Activated T-cell treated with anti-CD3 and anti-CD28 coated beads, Interleukin-2, amount 50 U/mL, for 4 hours (primary cell): ENCODE measurements at regions not wholly inside any gene's neighbourhood (a gene's known extent, or its start where the extent isn't known, plus 50 kb on each side); places are given as distances from the start of the nearest gene placed in this dataset.
A peak's percentile ranks its signal among the peaks of the same experiment; 100 is the strongest.

ENCODE experiments used
- ATAC-seq, 2 donors: fragments of 200-7000 bp; cut with Tn5 transposase; one replicate each; pipeline ENCODE4 v1.10.0; 2021
- DNase-seq: peaks from one replicate; pipeline ENCODE4 v3.0.0-alpha.2; 2020
- H3K27me3 Mint-ChIP-seq: one replicate; pipeline ENCODE4 v1.8.0; 2021; ENCODE audit warnings: low read depth, mixed read lengths
- H3K36me3 Mint-ChIP-seq: one replicate; pipeline ENCODE4 v1.8.0; 2022; ENCODE audit warnings: mixed read lengths; ENCODE audit not compliant: insufficient read depth
- H3K4me1 Mint-ChIP-seq: one replicate; pipeline ENCODE4 v1.8.0; 2021; ENCODE audit warnings: low read depth, mixed read lengths
- H3K4me3 Mint-ChIP-seq: one replicate; pipeline ENCODE4 v1.8.0; 2021; ENCODE audit warnings: mild to moderate bottlenecking, moderate library complexity, mixed read lengths
- H3K9me3 Mint-ChIP-seq: one replicate; pipeline ENCODE4 v1.8.0; 2021; ENCODE audit warnings: mixed read lengths

- no peak for DNase-seq
- H3K27me3 Mint-ChIP-seq: peaks cover 9% of the 10 kb centered on the region
- H3K4me1 Mint-ChIP-seq: no peaks in the 10 kb centered on the region
- ATAC-seq: no peak
- H3K36me3 Mint-ChIP-seq: no peaks in the 10 kb centered on the region
- no peaks in the 10 kb centered on the region for H3K9me3 Mint-ChIP-seq
- H3K4me3 Mint-ChIP-seq: no peak overlapping the region
These were observed 81.7 kb upstream of the ATP1B1 start for GRCh38 chr1:169024800-169025271.

GRCh38 chr1:169025412-169025811 lies 81.1 kb upstream of the ATP1B1 start:
- H3K36me3 Mint-ChIP-seq: no peaks in the 10 kb centered on the region
- DNase-seq: no peak
- no peaks in the 10 kb centered on the region for H3K4me1 Mint-ChIP-seq
- ATAC-seq: no peak
- H3K27me3 Mint-ChIP-seq: peaks cover 9% of the 10 kb centered on the region
- no peak overlapping the region for H3K4me3 Mint-ChIP-seq
- no peaks in the 10 kb centered on the region for H3K9me3 Mint-ChIP-seq

- no peak overlapping the region for H3K4me3 Mint-ChIP-seq
- no peaks in the 10 kb centered on the region for H3K36me3 Mint-ChIP-seq
- DNase-seq (no peak), ATAC-seq (no peak)
- H3K4me1 Mint-ChIP-seq: no peaks in the 10 kb centered on the region
- no peaks in the 10 kb centered on the region for H3K9me3 Mint-ChIP-seq
- no peaks in the 10 kb centered on the region for H3K27me3 Mint-ChIP-seq
These were observed 78.7 kb upstream of the ATP1B1 start for GRCh38 chr1:169027607-169028320.

- Mint-ChIP-seq H3K4me1 (no peaks in the 10 kb centered on the region), H3K36me3 (no peaks in the 10 kb centered on the region), H3K4me3 (no peak overlapping the region), H3K9me3 (peaks cover 3% of the 10 kb centered on the region), H3K27me3 (no peaks in the 10 kb centered on the region)
- ATAC-seq (no peak), DNase-seq (no peak)
These were observed 74.8 kb upstream of the ATP1B1 start for GRCh38 chr1:169031566-169032224.

GRCh38 chr1:169041366-169041765 lies 65.1 kb upstream of the ATP1B1 start:
- no peak for ATAC-seq
- H3K4me3 Mint-ChIP-seq: no peak overlapping the region
- H3K36me3 Mint-ChIP-seq: peaks cover 2% of the 10 kb centered on the region
- H3K4me1 Mint-ChIP-seq: peaks cover 38% of the 10 kb centered on the region
- no peak for DNase-seq
- H3K9me3 Mint-ChIP-seq: peaks cover 9% of the 10 kb centered on the region
- H3K27me3 Mint-ChIP-seq: no peaks in the 10 kb centered on the region

- H3K36me3 Mint-ChIP-seq: no peaks in the 10 kb centered on the region
- DNase-seq: no peak
- H3K27me3 Mint-ChIP-seq: no peaks in the 10 kb centered on the region
- no peak overlapping the region for H3K4me3 Mint-ChIP-seq
- H3K9me3 Mint-ChIP-seq: no peaks in the 10 kb centered on the region
- no peak for ATAC-seq
- H3K4me1 Mint-ChIP-seq: peaks cover 49% of the 10 kb centered on the region
These were observed 64.1 kb upstream of the ATP1B1 start for GRCh38 chr1:169042377-169042776.

GRCh38 chr1:169043823-169044222 lies 62.7 kb upstream of the ATP1B1 start:
- H3K4me1 Mint-ChIP-seq: peaks cover 61% of the 10 kb centered on the region
- DNase-seq (no peak), ATAC-seq (peak; percentile 12 to 16)

GRCh38 chr1:169044296-169044695 lies 62.2 kb upstream of the ATP1B1 start:
- no peaks in the 10 kb centered on the region for H3K27me3 Mint-ChIP-seq
- H3K9me3 Mint-ChIP-seq: no peaks in the 10 kb centered on the region

More at GRCh38 chr1:169043823-169044222, 62.7 kb upstream of the ATP1B1 start:
- Mint-ChIP-seq H3K9me3 (no peaks in the 10 kb centered on the region), H3K4me3 (peak overlapping the region; percentile 16), H3K36me3 (no peaks in the 10 kb centered on the region), H3K27me3 (no peaks in the 10 kb centered on the region)

GRCh38 chr1:169044971-169045370 lies 61.5 kb upstream of the ATP1B1 start:
- DNase-seq (no peak), ATAC-seq (no peak)
- H3K36me3 Mint-ChIP-seq: no peaks in the 10 kb centered on the region
- H3K27me3 Mint-ChIP-seq: no peaks in the 10 kb centered on the region
- no peaks in the 10 kb centered on the region for H3K9me3 Mint-ChIP-seq
- no peak overlapping the region for H3K4me3 Mint-ChIP-seq
- peaks cover 72% of the 10 kb centered on the region for H3K4me1 Mint-ChIP-seq

More at GRCh38 chr1:169044296-169044695, 62.2 kb upstream of the ATP1B1 start:
- peaks cover 66% of the 10 kb centered on the region for H3K4me1 Mint-ChIP-seq
- no peaks in the 10 kb centered on the region for H3K36me3 Mint-ChIP-seq
- H3K4me3 Mint-ChIP-seq: peak overlapping the region; percentile 49
- peak; percentile 6 for DNase-seq
- ATAC-seq: peak; percentile 73 to 80

GRCh38 chr1:169046671-169047070 lies 59.8 kb upstream of the ATP1B1 start:
- DNase-seq: no peak
- H3K36me3 Mint-ChIP-seq: no peaks in the 10 kb centered on the region
- H3K4me3 Mint-ChIP-seq: no peak overlapping the region
- no peak for ATAC-seq
- H3K9me3 Mint-ChIP-seq: no peaks in the 10 kb centered on the region
- H3K27me3 Mint-ChIP-seq: no peaks in the 10 kb centered on the region
- H3K4me1 Mint-ChIP-seq: peaks cover 72% of the 10 kb centered on the region

- no peak overlapping the region for H3K4me3 Mint-ChIP-seq
These were observed 59.4 kb upstream of the ATP1B1 start for GRCh38 chr1:169047074-169047473.

GRCh38 chr1:169048043-169048442 lies 58.4 kb upstream of the ATP1B1 start:
- peaks cover 66% of the 10 kb centered on the region for H3K4me1 Mint-ChIP-seq
- DNase-seq (no peak), ATAC-seq (no peak)

More at GRCh38 chr1:169047074-169047473, 59.4 kb upstream of the ATP1B1 start:
- no peaks in the 10 kb centered on the region for H3K9me3 Mint-ChIP-seq
- H3K36me3 Mint-ChIP-seq: no peaks in the 10 kb centered on the region
- H3K4me1 Mint-ChIP-seq: peaks cover 72% of the 10 kb centered on the region
- H3K27me3 Mint-ChIP-seq: no peaks in the 10 kb centered on the region
- DNase-seq (no peak), ATAC-seq (no peak)

GRCh38 chr1:169049258-169049938 lies 57.1 kb upstream of the ATP1B1 start:
- Mint-ChIP-seq H3K36me3 (no peaks in the 10 kb centered on the region), H3K4me3 (no peak overlapping the region), H3K4me1 (peaks cover 52% of the 10 kb centered on the region), H3K9me3 (no peaks in the 10 kb centered on the region), H3K27me3 (peaks cover 2% of the 10 kb centered on the region)
- DNase-seq: no peak
- peak; percentile 80 to 87 for ATAC-seq

More at GRCh38 chr1:169048043-169048442, 58.4 kb upstream of the ATP1B1 start:
- Mint-ChIP-seq H3K36me3 (no peaks in the 10 kb centered on the region), H3K4me3 (no peak overlapping the region), H3K9me3 (no peaks in the 10 kb centered on the region), H3K27me3 (no peaks in the 10 kb centered on the region)

- Mint-ChIP-seq H3K27me3 (peaks cover 2% of the 10 kb centered on the region), H3K9me3 (no peaks in the 10 kb centered on the region), H3K4me1 (peaks cover 36% of the 10 kb centered on the region), H3K4me3 (no peak overlapping the region), H3K36me3 (no peaks in the 10 kb centered on the region)
- ATAC-seq: no peak
- DNase-seq: no peak
These were observed 55.3 kb upstream of the ATP1B1 start for GRCh38 chr1:169051171-169051570.
